ENCODE measurements at regions not wholly inside any gene's neighbourhood (a gene's known extent, or its start where the extent isn't known, plus 50 kb on each side); places are given as distances from the start of the nearest gene placed in this dataset.

- TF ChIP-seq REST (IDR thresholded peaks at IDR 0.05; ENCODE audit: low read depth) (no peak), YY1 (IDR thresholded peaks at IDR 0.05; ENCODE audit: low read depth) (no peak), ZBTB7A (IDR thresholded peaks at IDR 0.05; ENCODE audit: low read depth) (no peak), EP300 (IDR thresholded peaks at IDR 0.05; ENCODE audit: borderline replicate concordance) (no peak), RAD21 (IDR thresholded peaks at IDR 0.05; ENCODE audit: low read depth) (no peak), FOXM1 (IDR thresholded peaks at IDR 0.05; ENCODE audit: borderline replicate concordance, low read depth) (no peak), USF1 (IDR thresholded peaks at IDR 0.05) (no peak), EGR1 (IDR thresholded peaks at IDR 0.05) (no peak), TAF1 (IDR thresholded peaks at IDR 0.05; ENCODE audit: low read depth) (no peak), TEAD4 (IDR thresholded peaks at IDR 0.05) (no peak)
Measured at GRCh38 chr12:114938487-114939210, 254.7 kb upstream of the TBX3 start.
